DMS79 treated with DMSO at 0.1 percent for 48 hours (cell line): ENCODE measurements at regions not wholly inside any gene's neighbourhood (a gene's known extent, or its start where the extent isn't known, plus 50 kb on each side); places are given as distances from the start of the nearest gene placed in this dataset.
"Not testable (repeated sequence)": the region's sequence is repeated elsewhere in the genome, so short reads cannot be mapped to it uniquely, and the experiment has no call there.

Experiments
- DNase-seq: peaks from one replicate; lab custom pipeline; 2025; lab: John Stamatoyannopoulos, UW

GRCh38 chr9:83138422-83139135, 75.6 kb upstream of the RASEF start:
- DNase-seq = no peak

DNA sequence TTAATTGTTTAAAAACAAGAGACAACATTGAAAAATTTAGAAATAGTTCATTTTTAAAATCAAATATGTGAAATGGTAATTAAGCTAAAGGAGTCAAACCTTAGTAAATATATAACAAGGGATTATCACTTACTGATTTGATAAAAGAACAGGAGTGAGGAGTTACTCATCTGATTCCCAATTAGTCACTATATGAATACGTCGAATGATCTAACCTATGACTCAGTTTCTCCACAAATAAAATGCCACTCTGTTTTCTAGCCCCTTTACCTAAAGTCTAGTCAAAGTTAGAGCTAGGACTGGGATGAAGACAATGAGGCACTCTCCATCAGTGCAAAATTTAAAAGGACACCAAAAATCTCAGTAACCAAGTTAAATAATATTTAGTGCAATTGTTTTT, 70.4 kb upstream of the RASEF start:
- no peak for DNase-seq

GRCh38 chr9:83132768-83133167, 69.8 kb upstream of the RASEF start:
- no peak for DNase-seq

DNA sequence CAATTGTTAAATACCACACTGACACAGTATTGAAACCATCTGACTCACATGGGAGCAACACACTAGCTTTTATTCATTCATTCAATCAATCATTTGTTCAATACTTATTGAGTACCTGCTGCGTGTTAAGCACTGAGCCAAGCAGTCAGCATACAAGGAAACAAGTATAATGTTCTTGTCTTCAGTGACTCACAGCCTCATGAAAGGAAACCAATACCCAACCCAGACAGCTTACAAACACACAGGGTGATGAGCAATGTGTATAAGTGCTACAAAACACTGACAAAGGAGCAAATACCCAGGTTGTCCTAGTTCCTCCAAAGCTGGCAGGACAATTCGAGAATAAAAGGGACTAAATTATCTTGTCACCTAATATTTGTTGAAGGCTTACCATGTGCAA, 67.6 kb upstream of the RASEF start:
- DNase-seq = no peak

DNA sequence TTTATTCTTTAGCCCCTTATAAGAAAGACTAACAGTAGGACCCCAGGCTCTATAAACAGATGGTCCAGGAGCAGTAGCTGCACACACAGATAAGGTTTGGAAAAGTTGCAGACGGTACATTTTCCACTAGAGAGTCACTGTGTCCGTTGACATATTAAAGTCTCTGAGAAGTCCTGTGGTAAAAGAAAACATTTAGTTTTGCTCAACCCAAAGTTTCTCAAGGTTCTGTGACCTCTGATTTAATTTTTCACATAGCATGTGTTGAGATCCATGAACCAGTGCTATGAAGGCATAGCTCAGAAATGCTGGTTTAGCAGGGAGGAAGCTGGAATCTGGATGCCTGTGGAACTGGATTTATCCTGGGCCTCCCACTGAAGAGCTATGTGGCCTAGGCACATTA, 62.7 kb upstream of the RASEF start:
- DNase-seq = no peak

- DNase-seq = no peak
Observed at GRCh38 chr9:83119873-83120272, 56.9 kb upstream of the RASEF start.

DNA sequence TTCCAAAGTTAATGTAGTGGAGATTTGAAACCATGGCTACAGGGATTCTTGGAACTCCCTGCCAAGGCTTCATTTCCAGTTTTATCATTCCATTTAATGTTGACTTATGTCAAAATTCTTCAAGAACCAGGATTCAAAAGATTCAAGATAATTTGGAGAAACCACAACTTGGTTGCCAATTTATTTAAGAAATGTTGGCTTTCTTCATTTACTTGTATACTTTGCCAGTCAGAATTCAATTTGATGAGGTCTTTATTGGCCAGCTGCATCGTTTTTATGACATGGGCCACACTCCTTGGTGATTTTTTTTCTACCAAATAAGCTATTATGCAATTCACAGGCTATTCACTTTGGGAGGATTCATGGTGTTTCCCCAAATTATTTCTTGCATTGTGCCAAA, 53.1 kb upstream of the RASEF start:
- DNase-seq = no peak

GRCh38 chr9:83113445-83113844, 50.5 kb upstream of the RASEF start:
- not testable (repeated sequence) for DNase-seq
